LNCAP (cell line): ENCODE measurements at regions not wholly inside any gene's neighbourhood (a gene's known extent, or its start where the extent isn't known, plus 50 kb on each side); places are given as distances from the start of the nearest gene placed in this dataset.

Experiments
- TF ChIP-seq, protein P1 (sequence below): fragments of 450-650 bp; IDR thresholded peaks from 2 replicates; pipeline ENCODE4 v1.5.1; 2017; ENCODE audit warnings: mild to moderate bottlenecking

DNA sequence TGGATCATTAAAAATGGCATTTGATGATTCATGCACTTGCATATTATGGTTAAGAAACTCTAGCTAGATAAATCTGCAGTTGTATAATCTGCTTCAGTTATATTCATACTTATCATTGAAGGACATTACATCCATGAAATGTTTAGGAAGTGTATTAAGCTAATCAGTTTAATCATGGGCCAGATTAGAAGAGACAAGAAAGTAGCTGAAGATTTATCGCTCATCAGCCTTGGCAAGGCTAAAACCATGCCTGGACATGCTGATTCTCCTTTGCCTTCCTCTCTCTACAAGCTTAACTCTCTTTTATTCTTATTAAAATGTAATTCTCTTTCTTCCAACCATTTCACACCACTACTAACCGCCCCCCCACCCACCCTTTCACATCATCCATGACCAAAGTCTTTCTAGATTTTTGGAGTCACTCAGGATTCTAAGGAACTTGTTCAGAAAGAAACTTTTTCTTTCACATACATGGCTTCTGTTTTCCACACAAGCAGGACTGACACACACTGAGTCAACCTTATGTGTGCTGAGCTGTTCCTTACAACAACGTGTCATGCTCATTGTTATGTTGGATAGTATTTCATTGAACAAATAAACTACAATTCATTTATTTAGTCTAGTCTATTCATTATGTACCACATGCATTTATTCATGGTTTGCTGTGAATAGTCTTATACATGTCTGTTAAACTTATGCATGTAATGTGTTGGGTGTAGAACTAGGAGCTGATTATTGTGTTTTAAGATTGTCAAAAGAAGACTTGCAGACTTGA, 227.3 kb upstream of the SP8 start:
- TF ChIP-seq, protein P1, sequence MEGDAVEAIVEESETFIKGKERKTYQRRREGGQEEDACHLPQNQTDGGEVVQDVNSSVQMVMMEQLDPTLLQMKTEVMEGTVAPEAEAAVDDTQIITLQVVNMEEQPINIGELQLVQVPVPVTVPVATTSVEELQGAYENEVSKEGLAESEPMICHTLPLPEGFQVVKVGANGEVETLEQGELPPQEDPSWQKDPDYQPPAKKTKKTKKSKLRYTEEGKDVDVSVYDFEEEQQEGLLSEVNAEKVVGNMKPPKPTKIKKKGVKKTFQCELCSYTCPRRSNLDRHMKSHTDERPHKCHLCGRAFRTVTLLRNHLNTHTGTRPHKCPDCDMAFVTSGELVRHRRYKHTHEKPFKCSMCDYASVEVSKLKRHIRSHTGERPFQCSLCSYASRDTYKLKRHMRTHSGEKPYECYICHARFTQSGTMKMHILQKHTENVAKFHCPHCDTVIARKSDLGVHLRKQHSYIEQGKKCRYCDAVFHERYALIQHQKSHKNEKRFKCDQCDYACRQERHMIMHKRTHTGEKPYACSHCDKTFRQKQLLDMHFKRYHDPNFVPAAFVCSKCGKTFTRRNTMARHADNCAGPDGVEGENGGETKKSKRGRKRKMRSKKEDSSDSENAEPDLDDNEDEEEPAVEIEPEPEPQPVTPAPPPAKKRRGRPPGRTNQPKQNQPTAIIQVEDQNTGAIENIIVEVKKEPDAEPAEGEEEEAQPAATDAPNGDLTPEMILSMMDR, result no peak

DNA sequence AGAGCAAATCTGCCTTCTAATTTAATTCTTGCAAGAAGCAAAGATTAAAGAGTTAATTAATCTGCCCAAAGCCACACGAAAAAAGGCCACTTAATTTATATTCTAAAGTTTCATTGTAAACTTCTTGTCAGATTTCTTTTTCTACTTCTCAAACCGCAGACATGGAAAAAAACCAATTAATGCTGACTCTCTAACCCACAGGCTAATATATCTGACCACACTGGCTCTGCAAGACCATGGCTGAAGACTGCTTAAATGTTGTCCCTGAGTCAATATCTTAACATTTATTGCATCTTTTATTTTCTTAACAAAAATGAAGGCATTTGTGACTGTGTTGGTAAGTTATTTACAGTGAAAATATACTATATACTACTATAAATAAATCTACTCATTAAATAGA, 234.0 kb upstream of the SP8 start:
- TF ChIP-seq, protein P1, result no peak

DNA sequence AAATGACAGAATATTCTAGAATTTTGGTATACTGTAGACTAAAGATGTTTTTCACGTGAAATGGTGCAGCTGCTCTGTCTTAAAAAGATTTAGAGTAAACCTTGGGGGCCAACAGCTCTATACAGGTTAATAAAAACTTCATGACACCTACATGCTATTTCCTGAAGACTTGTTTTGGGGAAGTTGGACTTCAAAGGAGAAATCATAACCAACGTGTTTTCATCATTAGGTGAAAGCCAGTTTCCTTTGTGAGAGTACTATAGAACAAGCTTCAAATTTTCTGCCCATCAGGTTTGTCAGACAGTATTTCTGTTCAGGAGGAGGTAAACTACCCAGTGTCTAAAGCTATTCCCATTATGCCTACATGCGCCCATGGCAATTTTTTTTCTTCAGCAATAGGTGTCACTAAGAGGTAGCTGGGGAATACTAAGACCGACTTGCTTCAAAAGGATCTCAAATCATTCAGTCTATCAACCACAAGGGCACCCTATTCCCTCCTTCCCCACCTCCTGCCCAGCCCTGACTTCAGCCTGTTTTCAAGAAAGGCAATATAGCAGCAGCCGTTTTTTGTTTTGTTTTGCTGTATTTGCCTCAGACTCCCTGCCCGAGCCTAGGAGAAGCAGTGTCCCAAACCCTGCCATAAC, 237.3 kb upstream of the SP8 start:
- TF ChIP-seq, protein P1, result no peak

DNA sequence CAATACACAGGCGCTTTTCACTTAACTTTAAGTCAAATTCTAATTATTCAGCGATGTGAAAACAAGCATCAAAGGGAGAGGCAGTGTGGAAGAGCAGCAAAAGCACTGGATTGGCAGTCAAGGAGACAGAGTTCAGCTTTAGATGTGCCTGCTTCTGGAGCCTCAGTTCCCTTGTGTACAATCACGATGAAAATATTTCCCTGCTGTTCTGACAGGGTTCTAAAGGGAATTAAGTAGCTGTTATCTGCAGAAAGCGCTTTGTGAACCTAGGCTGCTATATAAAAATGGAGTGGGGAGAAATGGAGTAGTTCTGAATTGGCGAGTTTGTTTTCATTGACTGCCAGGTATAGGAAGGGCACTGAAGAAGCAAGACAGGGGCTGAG, 237.8 kb upstream of the SP8 start:
- TF ChIP-seq, protein P1, result no peak

DNA sequence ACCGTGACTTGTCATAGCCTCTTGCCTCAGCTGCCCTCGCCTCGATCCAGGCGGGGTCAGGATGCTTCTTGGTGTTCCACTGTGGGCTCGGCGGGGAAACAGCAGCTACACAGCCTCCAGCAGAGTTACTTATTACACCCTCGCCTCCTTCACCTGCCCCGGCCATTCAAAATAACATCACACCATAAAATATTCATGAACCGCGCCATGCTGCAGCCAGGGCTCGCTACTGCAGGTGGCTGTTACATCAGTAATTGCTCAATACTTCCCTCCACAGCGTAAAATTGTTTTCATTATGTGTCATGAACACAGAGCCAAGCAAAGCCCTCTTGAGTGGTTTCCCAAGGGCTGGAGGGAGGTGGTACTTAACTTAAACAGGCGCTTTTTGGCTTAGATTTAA, 241.5 kb upstream of the SP8 start:
- TF ChIP-seq, protein P1, result no peak

DNA sequence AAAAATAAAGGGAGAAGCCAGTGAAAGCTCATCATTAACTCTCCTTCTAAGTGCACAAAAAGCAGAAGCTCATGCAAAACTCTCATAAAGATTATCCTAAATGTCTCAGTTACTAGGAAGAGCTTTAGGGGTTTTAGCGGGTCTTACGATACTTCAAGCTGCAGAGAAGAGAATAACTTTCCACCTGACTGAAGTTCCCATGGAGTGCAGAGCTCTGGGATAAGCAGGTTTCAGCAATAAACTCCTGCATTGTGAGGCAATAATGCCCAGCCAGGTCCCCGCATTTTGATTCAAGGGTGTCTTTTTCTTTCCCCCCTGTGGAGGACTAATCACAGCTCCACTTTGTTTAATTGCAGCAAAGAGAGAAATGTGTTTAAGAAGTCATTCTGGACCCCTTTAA, 241.9 kb upstream of the SP8 start:
- TF ChIP-seq, protein P1, result no peak

DNA sequence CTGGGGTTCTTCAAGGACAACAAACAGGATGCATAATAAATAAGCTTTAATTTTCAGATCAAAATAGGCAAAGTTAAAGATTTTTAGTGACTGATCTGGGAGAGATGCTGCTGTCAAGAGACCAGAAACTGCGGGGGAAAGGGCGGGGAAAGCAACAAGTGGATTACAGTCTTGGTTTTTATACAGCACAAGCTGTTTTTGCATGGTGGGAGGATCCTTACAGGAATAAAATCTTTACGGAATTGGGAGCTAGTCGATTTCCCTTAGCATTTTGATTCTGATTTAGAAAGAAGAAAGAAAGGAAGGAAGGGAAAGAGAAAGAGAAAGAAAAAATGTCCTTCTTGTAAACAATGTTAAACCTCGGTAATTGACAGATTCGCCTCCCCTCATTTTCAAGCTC, 242.3 kb upstream of the SP8 start:
- TF ChIP-seq, protein P1, result no peak
